ENCODE measurements at regions not wholly inside any gene's neighbourhood (a gene's known extent, or its start where the extent isn't known, plus 50 kb on each side); places are given as distances from the start of the nearest gene placed in this dataset.

DNA sequence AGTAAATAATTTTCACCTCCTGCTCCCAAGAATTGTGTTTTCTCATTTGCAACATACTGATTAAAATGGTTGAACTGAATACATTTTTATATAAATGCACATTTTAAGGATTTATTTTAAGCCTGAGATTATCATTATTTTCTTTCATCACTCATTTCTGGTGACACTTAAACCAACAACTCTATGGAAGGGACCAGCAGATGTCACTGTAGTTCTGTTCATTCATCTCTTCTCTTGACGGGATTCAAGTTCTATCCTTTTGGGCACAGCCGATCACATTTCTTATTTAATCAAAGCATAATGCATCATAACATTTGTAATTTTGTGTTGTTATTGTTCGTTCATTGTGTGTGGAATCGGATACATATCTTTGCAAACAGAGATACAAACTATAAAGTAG, 417.9 kb downstream of the HRH4 start:
- Histone ChIP-seq H3K79me2 (ENCODE audit: insufficient read depth, low read length) (no peaks in the 10 kb centered on the region), H4K20me1 (ENCODE audit: low read depth, low read length) (no peaks in the 10 kb centered on the region), H3K9me2 (replicated peaks; ENCODE audit: insufficient read depth, low read length) (no peaks in the 10 kb centered on the region), H3K9ac (ENCODE audit: low read length) (no peak overlapping the region), H3K9me3 (ENCODE audit: insufficient read depth, low read length) (no peaks in the 10 kb centered on the region), H2AFZ (ENCODE audit: low read depth, low read length, severe bottlenecking) (no peak overlapping the region), H3K27ac (ENCODE audit: low read depth, low read length) (no peak overlapping the region), H3K36me3 (ENCODE audit: low read length) (no peaks in the 10 kb centered on the region), H3K4me2 (ENCODE audit: low read depth, low read length, poor library complexity, severe bottlenecking) (no peak overlapping the region), H3K27me3 (ENCODE audit: low read length) (no peaks in the 10 kb centered on the region), H3K4me3 (ENCODE audit: insufficient read depth, low read length, poor library complexity, severe bottlenecking) (no peak overlapping the region), H3F3A (ENCODE audit: insufficient read depth) (no peaks in the 10 kb centered on the region)
- TF ChIP-seq, protein P1, sequence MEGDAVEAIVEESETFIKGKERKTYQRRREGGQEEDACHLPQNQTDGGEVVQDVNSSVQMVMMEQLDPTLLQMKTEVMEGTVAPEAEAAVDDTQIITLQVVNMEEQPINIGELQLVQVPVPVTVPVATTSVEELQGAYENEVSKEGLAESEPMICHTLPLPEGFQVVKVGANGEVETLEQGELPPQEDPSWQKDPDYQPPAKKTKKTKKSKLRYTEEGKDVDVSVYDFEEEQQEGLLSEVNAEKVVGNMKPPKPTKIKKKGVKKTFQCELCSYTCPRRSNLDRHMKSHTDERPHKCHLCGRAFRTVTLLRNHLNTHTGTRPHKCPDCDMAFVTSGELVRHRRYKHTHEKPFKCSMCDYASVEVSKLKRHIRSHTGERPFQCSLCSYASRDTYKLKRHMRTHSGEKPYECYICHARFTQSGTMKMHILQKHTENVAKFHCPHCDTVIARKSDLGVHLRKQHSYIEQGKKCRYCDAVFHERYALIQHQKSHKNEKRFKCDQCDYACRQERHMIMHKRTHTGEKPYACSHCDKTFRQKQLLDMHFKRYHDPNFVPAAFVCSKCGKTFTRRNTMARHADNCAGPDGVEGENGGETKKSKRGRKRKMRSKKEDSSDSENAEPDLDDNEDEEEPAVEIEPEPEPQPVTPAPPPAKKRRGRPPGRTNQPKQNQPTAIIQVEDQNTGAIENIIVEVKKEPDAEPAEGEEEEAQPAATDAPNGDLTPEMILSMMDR (IDR thresholded peaks at IDR 0.05; ENCODE audit: insufficient read depth, low read length, poor library complexity, severe bottlenecking) = peak; percentile 30
- TF ChIP-seq EZH2phosphoT487 (conservative IDR thresholded peaks at IDR 0.05; ENCODE audit: low read length) = no peak

- TF ChIP-seq EZH2phosphoT487 (conservative IDR thresholded peaks at IDR 0.05; ENCODE audit: low read length) = no peak
- TF ChIP-seq, protein P1 (IDR thresholded peaks at IDR 0.05; ENCODE audit: insufficient read depth, low read length, poor library complexity, severe bottlenecking) = no peak
- H3K9ac ChIP-seq (ENCODE audit: low read length) = no peak overlapping the region
These were observed 424.8 kb downstream of the HRH4 start for GRCh38 chr18:24885276-24885675.

DNA sequence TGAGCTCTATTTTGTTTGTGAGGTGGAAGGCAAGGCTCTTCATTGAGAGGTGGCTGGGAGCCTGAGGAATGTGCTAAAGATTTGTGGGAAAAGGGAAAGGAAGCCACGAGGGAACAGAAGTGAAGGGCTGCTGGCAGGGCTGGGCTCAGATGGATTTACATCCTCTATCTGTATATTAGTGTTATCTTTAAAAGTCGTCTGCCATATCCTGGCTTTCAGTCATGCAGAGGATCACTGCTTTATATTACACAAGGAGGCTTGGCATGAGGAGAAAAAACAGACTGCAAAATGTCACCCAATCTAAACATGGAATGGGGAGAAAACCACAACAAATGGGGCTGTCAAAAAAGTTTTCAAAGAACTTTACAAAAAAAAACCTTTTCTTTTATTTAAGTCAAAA, 434.4 kb downstream of the HRH4 start:
- no peak for TF ChIP-seq EZH2phosphoT487 (conservative IDR thresholded peaks at IDR 0.05; ENCODE audit: low read length)
- TF ChIP-seq, protein P1 (IDR thresholded peaks at IDR 0.05; ENCODE audit: insufficient read depth, low read length, poor library complexity, severe bottlenecking) = no peak
- no peaks in the 10 kb centered on the region for H3K9me3 ChIP-seq (ENCODE audit: insufficient read depth, low read length)
- no peak overlapping the region for H3K4me2 ChIP-seq (ENCODE audit: low read depth, low read length, poor library complexity, severe bottlenecking)

More at GRCh38 chr18:24885276-24885675, 424.8 kb downstream of the HRH4 start:
- Histone ChIP-seq H3K27me3 (ENCODE audit: low read length) (no peaks in the 10 kb centered on the region), H2AFZ (ENCODE audit: low read depth, low read length, severe bottlenecking) (no peak overlapping the region), H3F3A (ENCODE audit: insufficient read depth) (no peaks in the 10 kb centered on the region), H3K4me2 (ENCODE audit: low read depth, low read length, poor library complexity, severe bottlenecking) (no peak overlapping the region), H3K79me2 (ENCODE audit: insufficient read depth, low read length) (no peaks in the 10 kb centered on the region), H3K9me2 (replicated peaks; ENCODE audit: insufficient read depth, low read length) (no peaks in the 10 kb centered on the region), H3K36me3 (ENCODE audit: low read length) (no peaks in the 10 kb centered on the region), H3K4me3 (ENCODE audit: insufficient read depth, low read length, poor library complexity, severe bottlenecking) (no peak overlapping the region), H3K9me3 (ENCODE audit: insufficient read depth, low read length) (no peaks in the 10 kb centered on the region), H3K27ac (ENCODE audit: low read depth, low read length) (no peak overlapping the region), H4K20me1 (ENCODE audit: low read depth, low read length) (no peaks in the 10 kb centered on the region)

More for the DNA sequence above, 434.4 kb downstream of the HRH4 start:
- no peak overlapping the region for H3K27ac ChIP-seq (ENCODE audit: low read depth, low read length)
- no peaks in the 10 kb centered on the region for H3K9me2 ChIP-seq (replicated peaks; ENCODE audit: insufficient read depth, low read length)
- no peak overlapping the region for H3K4me3 ChIP-seq (ENCODE audit: insufficient read depth, low read length, poor library complexity, severe bottlenecking)
- no peak overlapping the region for H3K9ac ChIP-seq (ENCODE audit: low read length)
- no peaks in the 10 kb centered on the region for H3K79me2 ChIP-seq (ENCODE audit: insufficient read depth, low read length)
- no peaks in the 10 kb centered on the region for H3F3A ChIP-seq (ENCODE audit: insufficient read depth)
- H3K27me3 ChIP-seq (ENCODE audit: low read length) = no peaks in the 10 kb centered on the region
- no peak overlapping the region for H2AFZ ChIP-seq (ENCODE audit: low read depth, low read length, severe bottlenecking)
- H3K36me3 ChIP-seq (ENCODE audit: low read length) = no peaks in the 10 kb centered on the region
- H4K20me1 ChIP-seq (ENCODE audit: low read depth, low read length) = no peaks in the 10 kb centered on the region
